ENCODE measurements at regions not wholly inside any gene's neighbourhood (a gene's known extent, or its start where the extent isn't known, plus 50 kb on each side); places are given as distances from the start of the nearest gene placed in this dataset.

DNA sequence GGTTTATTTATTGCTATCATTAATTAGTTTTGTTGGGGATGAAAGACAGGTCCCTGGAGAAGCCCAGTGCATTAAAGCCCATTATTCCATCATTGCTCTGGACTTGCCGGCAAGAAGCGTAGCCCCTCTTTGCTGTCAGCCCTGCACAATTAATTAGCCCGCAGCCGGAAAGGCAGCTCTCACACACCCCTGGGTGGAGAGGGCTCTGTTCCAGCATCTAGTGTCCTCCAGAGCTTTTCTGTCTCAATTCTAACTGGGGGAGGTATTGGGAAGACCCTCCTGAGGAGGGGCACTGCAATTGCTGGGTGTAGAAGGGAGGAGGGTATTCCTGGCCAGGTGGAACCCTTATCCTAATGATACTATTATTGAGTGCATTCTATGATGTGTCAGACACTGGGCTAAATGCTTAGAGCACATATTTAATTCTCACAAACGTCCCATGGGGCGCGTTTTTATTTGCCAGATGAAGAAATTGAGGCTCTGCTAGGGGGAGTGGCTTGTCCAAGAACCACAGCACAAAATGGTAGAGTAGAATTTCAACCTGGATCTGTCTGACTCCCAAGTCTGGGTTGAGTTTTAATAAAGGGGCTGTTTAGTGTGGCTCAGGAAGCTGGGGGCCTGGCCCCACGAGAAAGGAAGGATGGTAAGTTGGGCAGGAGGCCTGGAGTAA is 148.1 kb upstream of the PCBD1 start:
- TF ChIP-seq, protein P1, sequence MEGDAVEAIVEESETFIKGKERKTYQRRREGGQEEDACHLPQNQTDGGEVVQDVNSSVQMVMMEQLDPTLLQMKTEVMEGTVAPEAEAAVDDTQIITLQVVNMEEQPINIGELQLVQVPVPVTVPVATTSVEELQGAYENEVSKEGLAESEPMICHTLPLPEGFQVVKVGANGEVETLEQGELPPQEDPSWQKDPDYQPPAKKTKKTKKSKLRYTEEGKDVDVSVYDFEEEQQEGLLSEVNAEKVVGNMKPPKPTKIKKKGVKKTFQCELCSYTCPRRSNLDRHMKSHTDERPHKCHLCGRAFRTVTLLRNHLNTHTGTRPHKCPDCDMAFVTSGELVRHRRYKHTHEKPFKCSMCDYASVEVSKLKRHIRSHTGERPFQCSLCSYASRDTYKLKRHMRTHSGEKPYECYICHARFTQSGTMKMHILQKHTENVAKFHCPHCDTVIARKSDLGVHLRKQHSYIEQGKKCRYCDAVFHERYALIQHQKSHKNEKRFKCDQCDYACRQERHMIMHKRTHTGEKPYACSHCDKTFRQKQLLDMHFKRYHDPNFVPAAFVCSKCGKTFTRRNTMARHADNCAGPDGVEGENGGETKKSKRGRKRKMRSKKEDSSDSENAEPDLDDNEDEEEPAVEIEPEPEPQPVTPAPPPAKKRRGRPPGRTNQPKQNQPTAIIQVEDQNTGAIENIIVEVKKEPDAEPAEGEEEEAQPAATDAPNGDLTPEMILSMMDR (conservative IDR thresholded peaks at IDR 0.05), result no peak
- H3K27ac ChIP-seq, result no peak overlapping the region

DNA sequence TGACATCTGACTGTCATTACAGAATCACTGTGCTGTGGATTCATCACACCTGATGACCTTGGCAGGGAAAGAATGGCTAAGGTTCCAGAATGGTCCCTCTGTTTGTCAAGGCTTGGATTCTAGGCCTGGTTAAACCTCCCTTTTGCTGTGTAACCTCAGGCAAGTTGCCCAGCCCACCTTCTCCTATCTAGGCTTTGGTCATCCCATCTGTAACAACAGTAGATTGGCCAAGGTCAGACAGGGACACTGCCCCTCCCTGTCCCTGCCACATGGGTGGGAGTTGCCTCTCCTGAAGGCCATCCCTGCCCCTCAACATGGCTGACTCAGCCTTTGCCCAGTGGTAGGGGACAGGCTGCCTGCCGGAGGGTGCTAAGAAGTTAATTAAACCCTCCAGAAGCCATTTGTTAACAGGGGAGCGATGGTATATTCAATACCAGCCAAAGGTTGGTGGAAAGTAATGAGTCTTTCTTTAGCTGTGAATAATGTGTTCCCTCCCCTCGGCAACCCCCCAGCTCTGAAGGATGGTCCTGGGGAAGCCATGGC is 149.8 kb upstream of the PCBD1 start:
- no peak overlapping the region for H3K27ac ChIP-seq
- TF ChIP-seq, protein P1 (conservative IDR thresholded peaks at IDR 0.05), result no peak

DNA sequence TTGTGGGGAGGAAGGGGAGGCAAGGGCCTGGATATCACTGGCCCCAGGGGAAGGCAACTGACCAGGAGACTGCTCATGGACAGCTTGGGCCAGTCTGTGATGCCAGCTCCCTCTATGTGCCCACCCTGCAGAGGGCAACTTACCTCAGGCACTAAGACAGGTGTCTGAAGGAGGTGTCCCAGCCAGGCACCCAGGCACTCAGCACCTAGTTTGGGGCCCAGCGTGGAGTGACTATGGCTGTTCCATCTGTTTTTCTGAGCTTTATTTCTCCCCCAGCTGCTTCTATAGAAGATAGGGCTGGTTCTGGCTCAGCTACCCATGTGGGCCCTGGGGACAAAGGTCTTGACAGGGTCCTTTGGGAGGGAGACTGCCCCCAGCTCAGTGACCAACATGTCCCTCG is 150.6 kb upstream of the PCBD1 start:
- TF ChIP-seq, protein P1 (conservative IDR thresholded peaks at IDR 0.05), result no peak

DNA sequence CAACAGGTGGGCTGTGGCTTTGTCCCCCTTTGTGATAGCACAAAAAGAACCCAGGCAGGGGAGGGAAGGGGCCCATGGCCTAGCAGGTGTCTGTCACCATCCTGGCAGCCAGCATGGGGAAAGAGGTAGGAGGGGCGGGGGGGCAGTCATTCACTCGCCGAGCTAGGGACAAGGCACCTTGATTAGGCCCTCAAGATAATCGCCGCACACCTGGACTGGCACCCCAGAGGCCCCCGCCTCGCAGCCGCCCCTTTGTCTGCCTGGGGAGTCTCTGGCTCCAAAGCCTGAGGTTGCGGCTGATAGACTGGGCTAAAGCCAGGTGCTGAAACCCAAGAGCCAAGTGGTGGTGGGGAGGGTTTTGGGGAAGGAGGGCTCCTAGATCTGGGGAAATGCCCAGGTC is 151.2 kb upstream of the PCBD1 start:
- TF ChIP-seq, protein P1 (conservative IDR thresholded peaks at IDR 0.05), result no peak
- no peak overlapping the region for H3K27ac ChIP-seq

More for the DNA sequence above, 150.6 kb upstream of the PCBD1 start:
- H3K27ac ChIP-seq, result no peak overlapping the region

DNA sequence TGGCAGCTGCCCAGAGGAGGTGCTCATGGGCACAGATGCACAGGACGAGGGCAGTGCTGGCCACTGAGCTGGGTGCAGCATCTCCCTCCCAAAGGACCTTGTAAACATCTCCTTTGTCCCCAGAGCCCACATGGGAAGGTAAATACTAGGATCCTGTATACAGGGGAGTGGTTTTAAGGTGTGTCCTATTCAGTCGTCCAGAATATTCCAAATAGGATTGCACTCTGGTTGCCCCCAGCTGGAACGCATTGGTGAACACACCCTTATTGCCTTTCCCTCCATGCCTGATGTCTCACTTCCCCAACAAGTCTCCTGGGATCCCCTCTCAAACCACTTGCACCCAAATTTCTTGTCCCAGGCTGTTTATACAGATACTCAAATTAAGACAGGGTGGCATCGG is 152.0 kb upstream of the PCBD1 start:
- no peak overlapping the region for H3K27ac ChIP-seq
- TF ChIP-seq, protein P1 (conservative IDR thresholded peaks at IDR 0.05), result no peak

DNA sequence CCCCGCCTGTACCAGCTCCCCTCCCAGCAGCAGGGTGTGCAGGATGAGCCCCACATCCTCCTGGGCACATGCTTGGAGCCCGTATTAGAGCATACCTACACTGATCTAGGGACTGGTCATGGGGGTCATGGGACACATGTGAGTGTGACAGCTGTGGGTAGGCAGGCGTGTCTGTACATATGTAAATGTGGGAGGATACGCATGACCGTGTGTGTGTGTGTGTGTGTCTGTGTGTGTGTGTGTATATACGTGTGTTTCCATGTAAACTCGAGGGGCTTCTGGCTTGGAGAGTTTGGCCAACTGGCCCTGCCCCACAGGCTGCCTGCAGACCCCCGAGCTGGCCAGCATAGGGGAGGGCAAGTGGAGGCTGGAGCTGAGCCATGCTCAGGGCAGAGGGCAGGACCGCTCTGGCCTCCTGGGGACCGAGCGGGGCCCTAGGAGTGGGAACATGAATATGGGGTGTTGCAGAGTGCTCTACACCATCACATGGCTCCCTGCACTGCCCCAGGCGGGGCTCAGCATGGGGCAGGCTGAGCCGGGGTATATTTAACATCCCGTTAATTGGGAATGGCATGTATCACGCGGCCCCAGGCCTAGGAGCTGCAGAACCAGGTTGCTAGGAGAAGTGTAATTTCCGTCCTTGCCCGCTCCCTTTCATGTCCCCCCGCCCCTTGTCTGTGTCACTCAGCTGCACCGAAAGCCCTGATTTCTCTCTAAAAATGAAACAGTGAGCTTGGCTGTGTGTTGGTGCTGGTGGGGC is 152.7 kb upstream of the PCBD1 start:
- TF ChIP-seq, protein P1 (conservative IDR thresholded peaks at IDR 0.05), result no peak
- no peak overlapping the region for H3K27ac ChIP-seq

DNA sequence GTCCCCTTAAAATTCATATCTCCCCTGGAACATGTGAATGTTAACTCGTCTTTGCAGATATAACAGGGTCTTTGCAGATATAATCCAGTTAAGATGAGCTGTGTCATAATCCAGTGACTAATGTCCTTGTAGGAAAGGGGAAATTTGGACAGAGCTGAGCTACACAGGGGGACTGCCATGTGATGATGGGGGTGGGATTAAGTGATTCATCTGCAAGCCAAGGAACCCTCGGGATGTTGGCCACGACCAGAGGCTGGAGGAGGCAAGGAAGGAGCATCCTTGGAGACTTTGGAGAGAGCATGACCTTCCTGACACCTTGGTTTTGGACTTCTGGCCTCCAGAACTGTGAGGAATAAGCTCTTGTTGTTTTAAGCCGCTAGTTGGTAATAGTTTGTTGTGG is 153.9 kb upstream of the PCBD1 start:
- TF ChIP-seq, protein P1 (conservative IDR thresholded peaks at IDR 0.05), result no peak
- H3K27ac ChIP-seq, result no peak overlapping the region
